SK-N-SH (cell line): ENCODE measurements at regions not wholly inside any gene's neighbourhood (a gene's known extent, or its start where the extent isn't known, plus 50 kb on each side); places are given as distances from the start of the nearest gene placed in this dataset.

Experiments used
- CTCF ChIA-PET: fragments of 300-600, 350-600 bp; formaldehyde crosslinking; extraction: SDS; loops from one replicate; lab custom pipeline; 2021; lab: Yijun Ruan, JAX
- POLR2A ChIA-PET: fragments of 350-600 bp; sonication (Branson Sonifier 250); formaldehyde crosslinking; extraction: SDS; loops from one replicate; lab custom pipeline; 2020; ENCODE audit warnings: antibody characterized with exemption, inconsistent platforms; lab: Yijun Ruan, JAX
- DNase-seq: peaks from one replicate; pipeline ENCODE4 v3.0.0; 2012
- H2AFZ ChIP-seq: fragments of 200-600 bp; sonication (generic); 2 replicates; pipeline ENCODE4 v1.8.1; 2016; ENCODE audit warnings: antibody characterized with exemption, mild to moderate bottlenecking, low read depth
- H3F3A ChIP-seq: fragments of 200-600 bp; sonication (generic); replicated peaks from 2 replicates; pipeline ENCODE3; 2016; ENCODE audit warnings: antibody characterized with exemption, mild to moderate bottlenecking; ENCODE audit not compliant: insufficient read depth
- H3K27ac ChIP-seq, 2 experiments: fragments of 200-500 bp in 1 of 2; fragments of 200-600 bp in 1 of 2; sonication (Bioruptor generic) in 1 of 2; sonication (generic), shearing (Covaris generic) in 1 of 2; 2 replicates each; pipeline versions ENCODE4 v1.5.1 to v1.6.1; 2014 to 2016; ENCODE audit warnings: low read depth in 2 of 2, inconsistent platforms in 1 of 2, low read length in 1 of 2, mild to moderate bottlenecking in 1 of 2, mixed read lengths in 1 of 2
- H3K27me3 ChIP-seq: fragments of 200-600 bp; sonication (generic), shearing (Covaris generic); 2 replicates; pipeline ENCODE4 v1.6.1; 2016; ENCODE audit warnings: mixed run types; ENCODE audit not compliant: insufficient read depth
- H3K36me3 ChIP-seq, 2 experiments: fragments of 200-500 bp in 1 of 2; fragments of 200-600 bp in 1 of 2; sonication (Bioruptor generic) in 1 of 2; sonication (generic) in 1 of 2; replicated peaks in 1 of 2; 2 replicates each; pipeline versions ENCODE3 to v1.5.1; 2014 to 2016; ENCODE audit warnings: low read length in 1 of 2, mild to moderate bottlenecking in 1 of 2; ENCODE audit not compliant: insufficient read depth in 2 of 2, control insufficient read depth in 1 of 2
- H3K4me1 ChIP-seq, 2 experiments: fragments of 200-500 bp in 1 of 2; fragments of 200-600 bp in 1 of 2; sonication (Bioruptor generic) in 1 of 2; sonication (generic), shearing (Covaris generic) in 1 of 2; 2 replicates each; pipeline versions ENCODE4 v1.5.1 to v1.6.1; 2014 to 2016; ENCODE audit warnings: low read depth in 1 of 2, low read length in 1 of 2, mixed run types in 1 of 2; ENCODE audit not compliant: insufficient read depth in 2 of 2, control insufficient read depth in 1 of 2
- H3K4me2 ChIP-seq: fragments of 200-600 bp; sonication (generic), shearing (Covaris generic); 2 replicates; pipeline ENCODE4 v1.6.1; 2017; ENCODE audit warnings: mixed run types
- H3K4me3 ChIP-seq, 2 experiments: fragments of 200-500 bp in 1 of 2; fragments of 200-600 bp in 1 of 2; sonication (Bioruptor generic) in 1 of 2; sonication (generic), shearing (Covaris generic) in 1 of 2; 2 replicates each; pipeline versions ENCODE4 v1.5.1 to v1.8.1; 2014 to 2016; ENCODE audit warnings: low read depth in 2 of 2, inconsistent platforms in 1 of 2, low read length in 1 of 2, mild to moderate bottlenecking in 1 of 2, mixed read lengths in 1 of 2, moderate library complexity in 1 of 2
- H3K79me2 ChIP-seq: fragments of 200-600 bp; sonication (generic); 2 replicates; pipeline ENCODE4 v1.8.1; 2017; ENCODE audit warnings: mild to moderate bottlenecking; ENCODE audit not compliant: insufficient read depth
- H3K9ac ChIP-seq: fragments of 200-600 bp; sonication (generic); 2 replicates; pipeline ENCODE4 v1.6.1; 2017; ENCODE audit warnings: mixed run types
- H3K9me2 ChIP-seq: fragments of 200-600 bp; sonication (generic); 2 replicates; pipeline ENCODE4 v1.6.1; 2017; ENCODE audit warnings: mixed run types
- H3K9me3 ChIP-seq: fragments of 200-600 bp; sonication (generic); 2 replicates; pipeline ENCODE4 v1.6.1; 2017; ENCODE audit warnings: mixed run types, mild to moderate bottlenecking, moderate library complexity
- H4K20me1 ChIP-seq: fragments of 200-600 bp; sonication (generic); 2 replicates; pipeline ENCODE4 v1.6.1; 2017; ENCODE audit warnings: mild to moderate bottlenecking, mixed run types; ENCODE audit not compliant: insufficient read depth
- CHD2 ChIP-seq: fragments of 150-350 bp; IDR thresholded peaks from 2 replicates; pipeline ENCODE4 v1.6.1; 2018; ENCODE audit warnings: low read length; ENCODE audit not compliant: partially characterized antibody
- FOSL2 ChIP-seq: IDR thresholded peaks from 2 replicates; pipeline ENCODE4 v1.4.0; 2012; ENCODE audit warnings: low read depth, mild to moderate bottlenecking, moderate library complexity, borderline replicate concordance
- FOXJ3 ChIP-seq: sonication (generic); formaldehyde crosslinking; IDR thresholded peaks from 2 replicates; pipeline ENCODE4 v1.5.1; 2020; ENCODE audit warnings: mild to moderate bottlenecking, missing genetic modification reagents
- FOXM1 ChIP-seq: IDR thresholded peaks from 2 replicates; pipeline ENCODE4 v1.4.0; 2012; ENCODE audit warnings: low read depth, mild to moderate bottlenecking
- GABPA ChIP-seq: IDR thresholded peaks from 2 replicates; pipeline ENCODE4 v1.4.0; 2012; ENCODE audit warnings: low read depth, mild to moderate bottlenecking
- GATA2 ChIP-seq: sonication (generic); formaldehyde crosslinking; IDR thresholded peaks from 2 replicates; pipeline ENCODE4 v1.5.0; 2020; ENCODE audit warnings: mild to moderate bottlenecking, missing genetic modification reagents
- IRF3 ChIP-seq: fragments of 150-350 bp; IDR thresholded peaks from 2 replicates; pipeline ENCODE4 v1.6.1; 2016; ENCODE audit warnings: mild to moderate bottlenecking, low read depth, low read length
- JUND ChIP-seq: IDR thresholded peaks from 2 replicates; pipeline ENCODE4 v1.4.0; 2012
- MAX ChIP-seq: IDR thresholded peaks from 2 replicates; pipeline ENCODE4 v1.4.0; 2012; ENCODE audit warnings: low read depth
- MXI1 ChIP-seq: IDR thresholded peaks from 2 replicates; pipeline ENCODE4 v1.6.1; 2012; ENCODE audit warnings: mild to moderate bottlenecking, low read depth, low read length, improper control_type of control experiment
- NRF1 ChIP-seq: IDR thresholded peaks from 2 replicates; pipeline ENCODE4 v1.6.1; 2012; ENCODE audit warnings: low read depth, mild to moderate bottlenecking, low read length
- RAD21 ChIP-seq: IDR thresholded peaks from 2 replicates; pipeline ENCODE4 v1.6.1; 2012; ENCODE audit warnings: mild to moderate bottlenecking, low read length
- RCOR1 ChIP-seq: fragments of 150-350 bp; IDR thresholded peaks from 2 replicates; pipeline ENCODE4 v1.6.1; 2017; ENCODE audit warnings: antibody characterized with exemption, low read length
- REST ChIP-seq: IDR thresholded peaks from 2 replicates; pipeline ENCODE4 v1.6.1; 2012; ENCODE audit warnings: mild to moderate bottlenecking, low read depth, low read length, moderate library complexity
- RXRA ChIP-seq: IDR thresholded peaks from 2 replicates; pipeline ENCODE4 v1.4.0; 2012; ENCODE audit warnings: low read depth, mild to moderate bottlenecking, borderline replicate concordance
- TAF1 ChIP-seq: IDR thresholded peaks from 2 replicates; pipeline ENCODE4 v1.6.1; 2012; ENCODE audit warnings: low read depth, mild to moderate bottlenecking, low read length, moderate library complexity, borderline replicate concordance
- TCF12 ChIP-seq: IDR thresholded peaks from 2 replicates; pipeline ENCODE4 v1.4.0; 2012
- TEAD4 ChIP-seq: IDR thresholded peaks from 2 replicates; pipeline ENCODE4 v1.4.0; 2012; ENCODE audit warnings: mild to moderate bottlenecking, borderline replicate concordance; ENCODE audit not compliant: insufficient read depth
- YY1 ChIP-seq: IDR thresholded peaks from 2 replicates; pipeline ENCODE4 v1.4.0; 2012; ENCODE audit warnings: low read depth, mild to moderate bottlenecking
- ZBTB33 ChIP-seq: IDR thresholded peaks from 2 replicates; pipeline ENCODE4 v1.4.0; 2012; ENCODE audit warnings: low read depth, borderline replicate concordance
- WGBS: methylation state at CpG from one replicate; pipeline ENCODE4 v1.1.6; 2017; ENCODE audit warnings: low lambda C conversion rate; 5-methylcytosine and 5-hydroxymethylcytosine counted together

- H3K9ac ChIP-seq, result no peak overlapping the region
Measured at GRCh38 chr14:29403091-29403490, 524.6 kb downstream of the PRKD1 start.

GRCh38 chr14:29410581-29410980, 517.1 kb downstream of the PRKD1 start:
- H3K4me3 ChIP-seq, result no peak overlapping the region
- H3K4me1 ChIP-seq, result no peaks in the 10 kb centered on the region
- no peak overlapping the region for H2AFZ ChIP-seq
- no peaks in the 10 kb centered on the region for H3K9me2 ChIP-seq
- H4K20me1 ChIP-seq, result no peaks in the 10 kb centered on the region
- H3K79me2 ChIP-seq, result no peaks in the 10 kb centered on the region
- CTCF ChIA-PET, result no interaction called here
- no peaks in the 10 kb centered on the region for H3K27me3 ChIP-seq
- 5% methylated on average over 2 of the region's 2 CpGs for WGBS
- POLR2A ChIA-PET, result no interaction called here
- no peak overlapping the region for H3K4me2 ChIP-seq
- H3K9ac ChIP-seq, result no peak overlapping the region
- no peaks in the 10 kb centered on the region for H3K9me3 ChIP-seq
- no peak for DNase-seq
- H3F3A ChIP-seq, result no peaks in the 10 kb centered on the region
- no peaks in the 10 kb centered on the region for H3K36me3 ChIP-seq
- no peak overlapping the region for H3K27ac ChIP-seq
- no peak for TF ChIP-seq FOXJ3 (CRISPR knock-in tag)
- TF ChIP-seq TAF1, result no peak
- TF ChIP-seq YY1, result no peak
- TF ChIP-seq RAD21, result no peak
- no peak for TF ChIP-seq NRF1
- TF ChIP-seq IRF3, result no peak
- no peak for TF ChIP-seq JUND
- no peak for TF ChIP-seq ZBTB33
- TF ChIP-seq FOSL2, result no peak
- TF ChIP-seq RCOR1, result no peak
- TF ChIP-seq GABPA, result no peak
- no peak for TF ChIP-seq MXI1
- TF ChIP-seq RXRA, result no peak
- TF ChIP-seq FOXM1, result no peak

More at GRCh38 chr14:29403091-29403490, 524.6 kb downstream of the PRKD1 start:
- WGBS, result 4% methylated on average over 2 of the region's 2 CpGs
- H4K20me1 ChIP-seq, result no peaks in the 10 kb centered on the region
- H3K9me3 ChIP-seq, result no peaks in the 10 kb centered on the region
- CTCF ChIA-PET, result no interaction called here
- POLR2A ChIA-PET, result no interaction called here
- H3K79me2 ChIP-seq, result no peaks in the 10 kb centered on the region
- no peak overlapping the region for H3K27ac ChIP-seq
- H3K4me3 ChIP-seq, result no peak overlapping the region
- H3K4me2 ChIP-seq, result no peak overlapping the region
- no peaks in the 10 kb centered on the region; the same call in 1 of the 2 replicates for H3K27me3 ChIP-seq
- no peaks in the 10 kb centered on the region for H3F3A ChIP-seq
- TF ChIP-seq CHD2 (no peak), TEAD4 (no peak), RXRA (no peak), MAX (no peak), GATA2 (CRISPR knock-in tag) (no peak), RAD21 (no peak), TCF12 (no peak), FOXJ3 (CRISPR knock-in tag) (no peak), REST (no peak)
- H3K9me2 ChIP-seq, result no peaks in the 10 kb centered on the region
- H3K4me1 ChIP-seq, result no peaks in the 10 kb centered on the region
- DNase-seq, result no peak
- no peak overlapping the region for H2AFZ ChIP-seq
- H3K36me3 ChIP-seq, result no peaks in the 10 kb centered on the region
